NCI-H2171 treated with DMSO at 0.1 percent for 48 hours (cell line): ENCODE measurements at regions not wholly inside any gene's neighbourhood (a gene's known extent, or its start where the extent isn't known, plus 50 kb on each side); places are given as distances from the start of the nearest gene placed in this dataset.
"Not testable (repeated sequence)": the region's sequence is repeated elsewhere in the genome, so short reads cannot be mapped to it uniquely, and the experiment has no call there.

ENCODE experiments used
- DNase-seq: peaks from one replicate; lab custom pipeline; 2025; lab: John Stamatoyannopoulos, UW

DNA sequence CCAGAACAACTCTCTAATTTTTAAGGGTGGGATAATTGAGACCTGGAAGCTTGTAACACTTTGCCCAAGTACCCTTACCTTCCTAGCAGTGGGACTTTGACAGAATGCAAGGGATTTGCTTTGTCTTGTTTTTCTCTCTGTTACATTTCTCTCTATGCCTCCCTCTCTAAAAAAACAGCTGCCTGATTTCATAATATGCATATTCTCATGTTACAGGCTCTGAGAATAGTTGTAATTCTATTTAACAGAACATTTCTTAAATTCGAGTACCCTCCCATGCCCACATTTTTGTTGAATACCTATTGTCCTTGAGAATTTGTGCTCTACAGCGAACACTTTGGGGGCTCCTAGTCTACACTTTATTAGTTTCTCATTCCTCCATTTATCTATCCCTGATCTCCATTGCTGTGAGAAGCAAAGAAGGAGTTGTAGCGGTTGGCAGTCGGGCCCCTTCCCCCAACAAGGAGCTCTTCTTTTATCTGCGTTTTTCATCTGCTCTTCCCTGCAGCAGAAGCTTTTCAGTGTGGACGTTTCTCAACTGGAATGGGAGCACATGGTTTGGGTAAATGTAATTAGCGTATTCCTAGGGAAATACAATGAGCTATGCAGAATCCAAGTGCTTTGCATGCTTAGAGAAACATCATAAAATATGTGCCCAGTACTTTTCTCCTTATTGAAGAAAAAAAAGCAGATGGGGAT lies 117.7 kb upstream of the CCDC90B start:
- peak; percentile 9 for DNase-seq

DNA sequence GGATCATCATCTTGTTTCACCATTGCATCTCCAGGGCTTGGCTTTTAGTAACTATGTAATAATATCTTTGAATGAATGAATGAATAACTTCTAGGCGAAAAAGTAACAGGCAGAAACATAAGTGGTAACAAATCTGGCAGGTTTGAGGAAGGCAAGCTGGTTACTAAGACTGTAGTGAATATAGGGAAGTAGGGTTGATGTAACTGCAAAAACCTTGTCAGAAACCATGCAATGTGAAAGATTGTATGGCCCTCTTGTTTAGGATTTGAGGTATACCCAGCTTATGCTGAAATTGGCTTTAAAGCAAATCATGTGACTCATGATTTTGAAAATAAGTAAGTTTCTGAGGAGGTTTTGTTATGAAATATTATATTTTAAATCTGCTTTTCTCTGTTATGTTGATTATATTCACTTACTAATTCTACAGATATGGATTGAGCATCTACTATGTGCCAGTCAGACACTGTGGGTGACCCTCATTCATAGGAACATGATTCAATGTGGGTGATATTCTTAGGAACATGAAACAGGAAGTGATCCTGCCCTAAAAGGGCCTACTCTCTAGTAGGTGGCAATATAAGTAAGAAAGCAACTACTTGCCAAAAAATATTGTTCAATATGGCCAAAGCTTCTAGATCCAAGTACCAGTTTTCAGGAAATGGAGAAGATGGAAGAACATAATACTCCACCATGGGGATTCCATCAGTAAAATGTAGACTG lies 115.5 kb upstream of the CCDC90B start:
- no peak for DNase-seq

DNA sequence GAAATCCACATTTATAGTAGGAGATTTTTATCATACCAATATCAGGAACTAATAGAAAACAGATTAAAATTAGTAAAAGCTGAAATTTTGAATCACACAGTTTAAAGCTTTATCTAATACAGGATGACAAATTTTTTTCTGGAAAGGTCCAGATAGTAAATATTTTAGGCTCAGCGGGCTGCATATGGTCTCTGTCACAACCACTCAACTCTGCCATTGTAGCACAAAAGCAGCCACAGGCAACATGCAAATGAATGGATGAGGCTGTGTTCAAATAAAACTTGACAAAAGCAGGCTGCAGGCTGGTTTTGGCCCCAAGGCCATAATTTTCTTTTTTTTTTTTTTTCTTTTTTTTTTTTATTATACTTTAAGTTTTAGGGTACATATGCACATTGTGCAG lies 108.2 kb upstream of the CCDC90B start:
- DNase-seq, result no peak

DNA sequence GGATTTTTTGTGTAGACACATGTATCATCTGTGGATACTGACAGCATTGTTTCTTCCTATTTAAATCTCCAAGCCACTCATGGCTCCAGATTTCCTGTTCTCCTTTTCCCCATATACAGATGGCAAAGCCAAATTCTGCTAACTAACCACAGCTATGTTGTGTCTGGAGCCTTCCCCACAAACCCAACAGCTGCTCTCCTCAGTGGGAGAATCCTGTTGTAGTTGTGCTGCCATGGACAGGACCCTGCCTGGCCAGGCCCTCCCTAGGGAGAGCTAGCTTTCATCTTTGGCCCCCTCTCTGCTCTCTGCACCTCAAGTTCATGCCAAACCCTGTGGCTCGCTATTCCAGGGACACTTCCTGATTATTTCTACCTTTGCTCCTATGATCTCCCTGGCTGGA lies 106.4 kb upstream of the CCDC90B start:
- DNase-seq, result peak; percentile 13

DNA sequence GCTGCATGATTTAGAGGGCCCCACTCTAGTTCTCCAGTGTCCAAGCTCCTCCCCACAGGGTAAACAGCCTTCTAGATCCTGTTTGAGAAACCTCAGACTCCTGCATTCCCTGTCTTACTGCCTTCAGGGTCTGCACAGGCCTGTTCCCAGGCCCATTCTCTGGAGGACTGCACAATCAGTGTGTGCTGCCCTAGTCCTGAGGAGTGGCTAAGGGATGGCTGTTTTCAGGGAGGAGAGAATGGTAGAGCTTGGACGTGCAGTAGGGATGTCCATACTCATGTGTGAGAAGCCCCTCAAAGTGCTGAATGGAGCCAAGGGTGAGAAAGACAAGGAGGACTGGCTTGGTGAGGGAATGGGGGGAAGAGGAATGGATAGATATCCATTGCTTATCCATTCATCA lies 103.8 kb upstream of the CCDC90B start:
- no peak for DNase-seq

DNA sequence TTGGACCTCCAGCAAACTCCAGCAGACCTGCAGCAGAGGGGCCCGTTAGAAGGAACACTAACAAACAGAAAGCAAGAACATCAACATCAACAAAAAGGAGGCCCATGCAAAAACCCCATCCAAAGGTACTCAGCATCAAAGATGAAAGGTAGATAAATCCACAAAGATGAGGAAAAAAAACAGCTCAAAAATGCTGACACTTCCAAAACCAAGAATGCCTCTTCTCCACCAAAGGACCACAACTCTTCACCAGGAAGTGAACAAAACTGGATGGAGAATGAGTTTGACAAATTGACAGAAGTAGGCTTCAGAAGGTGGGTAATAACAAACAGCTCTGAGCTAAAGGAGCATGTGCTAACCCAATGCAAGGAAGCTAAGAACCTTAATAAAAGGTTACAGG lies 97.7 kb upstream of the CCDC90B start:
- DNase-seq, result not testable (repeated sequence)

DNA sequence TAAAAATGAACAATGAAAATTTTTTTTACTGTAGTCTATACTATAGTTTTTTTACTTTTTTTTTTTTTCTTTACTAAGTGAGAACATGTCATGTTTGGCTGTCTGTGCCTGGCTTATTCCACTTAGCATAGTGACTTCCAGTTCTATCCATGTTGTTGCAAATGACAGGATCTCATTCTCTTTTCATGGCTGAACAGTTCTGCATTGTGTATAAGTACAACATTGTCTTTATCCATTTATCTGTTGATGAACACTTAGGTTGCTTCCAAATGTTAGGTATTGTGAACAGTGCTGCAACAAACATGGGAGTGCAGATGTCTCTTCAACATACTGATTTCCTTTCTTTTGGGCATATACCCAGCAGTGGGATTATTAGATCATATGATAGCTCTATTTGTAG lies 88.1 kb upstream of the CCDC90B start:
- DNase-seq, result no peak

DNA sequence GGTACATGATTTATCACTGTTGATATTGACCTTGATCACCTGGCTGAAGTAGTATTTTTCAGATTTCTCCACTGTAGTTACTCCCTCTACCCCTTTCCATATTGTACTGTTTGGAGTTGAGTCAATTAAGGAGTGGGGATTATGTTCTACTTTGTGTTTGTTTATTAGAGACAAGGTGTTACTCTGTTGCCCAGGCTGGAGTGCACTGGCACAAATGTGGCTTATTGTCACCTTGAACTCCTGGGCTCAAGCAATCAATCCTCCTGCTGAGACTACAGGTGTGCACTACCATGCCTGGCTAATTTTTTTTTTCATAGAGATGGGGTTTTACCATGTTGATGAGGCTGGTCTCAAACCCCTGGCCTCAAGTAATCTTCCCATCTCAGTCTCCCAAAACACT lies 85.3 kb upstream of the CCDC90B start:
- DNase-seq, result no peak

DNA sequence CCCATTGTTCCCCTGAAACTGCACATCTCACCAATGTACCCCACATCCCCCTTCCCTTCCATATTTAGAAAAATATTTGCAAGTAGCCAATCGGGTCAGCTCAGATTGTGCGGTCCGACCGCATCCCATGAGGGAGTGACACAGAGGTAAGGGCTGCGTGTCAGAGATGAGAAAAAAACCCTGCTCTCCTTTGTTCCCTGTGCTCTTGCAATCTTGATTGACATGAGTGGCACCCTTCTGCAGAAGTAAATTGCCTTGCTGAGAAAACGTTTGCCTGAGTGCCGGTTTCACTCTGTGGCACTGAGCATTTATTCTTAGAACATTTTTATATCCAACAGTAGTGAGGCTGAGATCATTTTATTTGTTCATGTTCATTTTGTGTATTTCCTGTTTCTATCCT lies 81.6 kb upstream of the CCDC90B start:
- DNase-seq, result no peak

DNA sequence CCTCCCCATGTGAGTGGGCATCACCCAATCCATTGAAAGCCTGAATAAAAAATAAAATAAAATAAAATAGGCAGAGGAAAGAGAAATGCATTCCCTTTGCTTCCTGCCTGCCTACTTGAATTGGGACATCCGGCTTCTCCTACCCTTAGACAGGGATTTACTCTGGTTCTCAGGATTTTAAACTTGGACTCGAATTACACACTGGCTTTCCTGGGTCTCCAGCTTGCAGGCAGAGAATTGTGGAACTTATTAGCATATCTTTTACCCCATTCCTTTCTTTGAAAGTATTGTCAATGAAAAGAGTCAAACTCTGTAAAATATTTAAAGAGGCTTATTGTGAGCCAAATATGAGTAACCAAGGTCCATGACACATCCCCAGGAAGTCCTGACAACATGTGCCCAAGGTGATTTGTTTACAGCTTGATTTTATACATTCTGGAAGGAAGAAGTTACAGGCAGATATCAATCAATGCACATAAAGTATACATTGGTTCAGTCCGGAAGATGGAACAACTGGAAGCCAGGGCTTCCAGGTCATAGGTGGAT lies 78.4 kb upstream of the CCDC90B start:
- DNase-seq, result no peak

DNA sequence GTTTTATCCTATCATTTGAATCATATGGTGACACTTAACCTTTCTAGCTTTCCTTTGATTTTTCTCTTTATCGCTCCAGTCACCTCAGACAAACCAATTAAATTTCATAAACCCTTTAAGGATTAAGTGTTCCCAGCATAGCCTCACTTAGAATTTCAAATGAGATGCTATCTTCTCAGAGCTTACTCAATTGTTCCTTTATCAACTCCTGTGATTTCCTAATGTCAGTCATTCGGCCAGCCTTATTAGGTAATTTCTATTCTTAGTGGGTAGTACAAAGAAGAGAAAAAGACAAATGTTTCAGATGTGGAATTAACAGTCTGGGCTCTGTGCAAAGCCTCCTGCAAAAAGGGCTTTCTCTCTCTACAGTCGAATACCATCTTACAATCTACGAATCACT lies 77.1 kb upstream of the CCDC90B start:
- DNase-seq, result no peak

DNA sequence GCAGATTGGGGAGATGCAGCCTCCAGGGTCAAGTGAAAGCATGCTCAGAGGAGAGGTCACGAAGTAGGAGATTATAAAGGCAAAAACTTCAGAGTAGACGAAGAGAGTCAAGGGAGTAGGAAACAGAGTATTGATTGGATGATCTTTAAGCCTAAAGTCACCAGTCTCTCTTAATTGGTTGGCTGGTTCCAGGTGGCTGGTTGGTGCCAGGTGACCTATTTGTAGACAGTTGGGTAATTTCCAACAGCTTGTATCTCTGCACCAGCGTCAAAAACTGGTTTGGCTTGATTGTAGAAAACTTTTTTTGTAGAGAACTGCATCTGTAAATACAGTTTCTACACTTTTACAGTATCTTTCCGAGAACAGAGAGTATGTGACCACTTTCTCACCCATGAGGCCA lies 75.7 kb upstream of the CCDC90B start:
- no peak for DNase-seq

DNA sequence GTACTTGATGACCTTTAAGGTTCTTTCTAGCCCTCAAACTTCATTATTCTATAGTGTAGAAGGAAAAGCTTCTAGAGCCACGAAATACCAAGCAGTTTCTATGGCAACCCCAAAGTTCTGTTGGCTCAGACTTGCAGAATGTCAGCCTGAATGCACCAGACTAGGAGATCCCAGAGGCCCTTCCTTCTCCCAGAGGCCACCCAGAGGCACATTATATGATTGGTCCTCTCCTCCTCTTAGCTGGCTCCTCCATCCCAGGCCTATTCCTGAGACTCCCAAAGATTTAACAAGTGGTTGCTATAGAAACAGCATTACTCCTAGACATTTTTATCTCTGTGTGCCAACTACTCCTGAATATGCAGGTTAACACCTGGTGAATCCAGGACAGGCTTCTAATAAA lies 69.2 kb upstream of the CCDC90B start:
- peak; percentile 16 for DNase-seq

DNA sequence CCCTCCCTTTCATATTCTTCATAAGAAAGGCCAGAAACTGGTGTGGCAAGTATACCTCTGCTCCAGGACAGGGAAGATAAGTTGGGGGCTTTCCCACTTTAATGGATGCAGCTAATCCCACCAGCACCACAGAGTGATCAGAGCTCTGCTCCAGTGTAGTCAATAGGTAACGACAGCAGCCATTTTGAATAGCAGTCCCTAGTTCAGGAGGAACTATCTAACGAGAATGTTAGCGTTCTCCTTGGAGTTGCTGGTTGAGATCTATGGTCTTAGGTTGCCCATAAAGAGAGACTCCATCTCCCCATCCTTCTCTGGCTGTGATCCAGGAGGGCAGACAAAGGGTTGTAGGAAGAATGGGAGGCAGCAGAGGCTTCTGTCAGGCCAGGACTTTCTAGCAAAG lies 64.0 kb upstream of the CCDC90B start:
- no peak for DNase-seq

DNA sequence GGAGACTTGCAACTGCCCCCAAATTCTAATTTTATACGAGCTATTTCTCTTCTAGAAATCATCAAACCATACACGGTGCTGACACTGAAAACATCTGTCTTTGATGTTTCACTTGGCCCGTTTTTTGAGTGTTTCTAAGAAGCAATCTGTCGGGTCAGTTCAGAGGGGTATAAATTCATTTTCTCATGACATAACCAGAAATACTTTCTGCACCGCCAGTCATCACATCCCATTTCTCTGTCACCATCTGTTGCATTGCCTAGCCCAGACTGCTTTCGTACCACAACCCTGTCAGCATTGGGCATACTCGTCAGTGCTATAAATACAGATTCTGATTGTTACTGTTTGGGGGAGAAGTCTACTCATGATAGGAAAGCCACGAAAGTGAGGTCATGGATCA lies 63.1 kb upstream of the CCDC90B start:
- peak; percentile 76 for DNase-seq

DNA sequence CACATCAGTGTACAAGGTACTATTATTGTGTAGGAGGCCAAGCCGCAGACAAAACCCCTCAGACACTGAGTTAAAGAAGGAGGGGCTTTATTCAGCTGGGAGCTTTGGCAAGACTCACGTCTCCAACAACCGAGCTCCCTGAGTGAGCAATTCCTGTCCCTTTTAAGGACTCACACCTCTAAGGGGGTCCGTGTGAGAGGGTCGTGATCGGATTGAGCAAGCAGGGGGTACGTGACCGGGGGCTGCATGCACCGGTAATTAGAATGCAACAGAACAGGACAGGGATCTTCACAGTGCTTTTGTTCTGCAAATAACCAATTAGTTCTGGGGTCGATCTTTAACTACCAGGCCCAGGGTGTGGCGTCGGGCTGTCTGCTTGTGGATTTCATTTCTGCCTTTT lies 60.5 kb upstream of the CCDC90B start:
- DNase-seq, result not testable (repeated sequence)

DNA sequence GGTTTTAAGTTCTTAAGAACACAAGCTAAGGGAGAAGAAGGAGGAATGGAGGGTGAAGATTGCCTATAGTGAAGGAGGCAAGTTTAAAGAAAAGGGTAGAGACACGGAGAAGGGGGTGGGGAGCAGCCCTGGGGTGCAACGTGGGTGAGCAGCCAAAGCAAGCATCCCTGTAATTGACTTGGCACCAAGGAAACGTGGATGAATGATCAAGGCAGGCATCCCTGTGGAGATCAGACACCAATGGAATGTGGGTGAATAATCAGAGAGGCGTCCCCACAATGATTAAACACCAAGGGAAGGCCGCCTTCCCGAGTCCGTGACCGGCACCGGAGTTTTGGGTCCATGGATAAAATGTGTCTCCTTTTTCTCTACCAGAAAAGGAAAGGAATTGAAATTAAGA lies 58.4 kb upstream of the CCDC90B start:
- DNase-seq, result not testable (repeated sequence)

DNA sequence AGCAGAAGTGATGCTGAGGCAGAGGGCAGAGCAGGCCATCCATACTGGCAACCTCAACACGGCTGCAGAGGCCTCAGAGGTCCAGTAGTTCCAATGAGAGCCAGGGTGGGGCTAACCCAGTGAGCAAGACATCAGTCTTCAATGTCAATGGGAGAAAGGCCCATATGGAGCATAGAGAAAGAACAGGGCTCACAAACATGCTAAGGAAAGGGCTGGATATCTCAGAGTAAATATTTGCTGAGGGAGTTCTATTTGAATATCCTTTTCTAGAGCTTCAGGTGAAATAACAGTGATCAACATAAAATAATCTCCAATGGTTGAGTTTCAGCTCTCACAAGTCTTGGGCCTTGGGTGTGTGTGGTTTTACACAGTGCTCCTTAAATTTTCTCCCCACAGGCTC lies 50.8 kb upstream of the CCDC90B start:
- DNase-seq, result no peak
